Neural progenitor cell (in vitro differentiated cells): ENCODE measurements at regions not wholly inside any gene's neighbourhood (a gene's known extent, or its start where the extent isn't known, plus 50 kb on each side); places are given as distances from the start of the nearest gene placed in this dataset.

Experiments used
- DNase-seq: peaks from one replicate; pipeline ENCODE4 v3.0.0-alpha.2; 2016; ENCODE audit warnings: low spot score
- H2AFZ ChIP-seq: fragments of 200-600 bp; sonication (generic); replicated peaks from 2 replicates; pipeline ENCODE4 v1.6.1; 2016; ENCODE audit warnings: antibody characterized with exemption
- H3F3A ChIP-seq: fragments of 200-600 bp; sonication (generic); 2 replicates; pipeline ENCODE4 v1.6.1; 2016; ENCODE audit warnings: antibody characterized with exemption, low read depth
- H3K27ac ChIP-seq: fragments of 200-600 bp; sonication (generic); 2 replicates; pipeline ENCODE4 v1.5.1; 2016; ENCODE audit warnings: mild to moderate bottlenecking
- H3K27me3 ChIP-seq: fragments of 200-600 bp; sonication (generic); 2 replicates; pipeline ENCODE4 v1.6.1; 2016; ENCODE audit warnings: mild to moderate bottlenecking, moderate library complexity
- H3K36me3 ChIP-seq: fragments of 200-600 bp; sonication (generic); 2 replicates; pipeline ENCODE4 v1.5.1; 2016
- H3K4me1 ChIP-seq: fragments of 200-600 bp; sonication (generic); 2 replicates; pipeline ENCODE4 v1.6.1; 2016; ENCODE audit warnings: mixed run types
- H3K4me2 ChIP-seq: fragments of 200-600 bp; sonication (generic); 2 replicates; pipeline ENCODE4 v1.6.1; 2016
- H3K4me3 ChIP-seq: fragments of 200-600 bp; sonication (generic); 2 replicates; pipeline ENCODE4 v1.5.1; 2016
- H3K79me2 ChIP-seq: fragments of 200-600 bp; sonication (generic); 2 replicates; pipeline ENCODE4 v1.6.1; 2016; ENCODE audit warnings: low read depth
- H3K9ac ChIP-seq: fragments of 200-600 bp; sonication (generic); 2 replicates; pipeline ENCODE4 v1.6.1; 2016
- H3K9me3 ChIP-seq: fragments of 200-600 bp; sonication (generic); 2 replicates; pipeline ENCODE4 v1.5.1; 2016; ENCODE audit warnings: low read depth
- H4K20me1 ChIP-seq: fragments of 200-600 bp; sonication (generic); 2 replicates; pipeline ENCODE4 v1.6.1; 2016; ENCODE audit warnings: low read depth
- H3K27ac Mint-ChIP-seq: 3 replicates; pipeline ENCODE4 v1.8.0; 2021; ENCODE audit warnings: mixed read lengths
- H3K27me3 Mint-ChIP-seq: 2 replicates; pipeline ENCODE4 v1.8.0; 2022; ENCODE audit warnings: low read depth, mild to moderate bottlenecking, inconsistent platforms, moderate library complexity, mixed read lengths; ENCODE audit not compliant: insufficient read depth
- H3K36me3 Mint-ChIP-seq: 3 replicates; pipeline ENCODE4 v1.8.0; 2021; ENCODE audit warnings: mixed read lengths
- H3K4me1 Mint-ChIP-seq: 3 replicates; pipeline ENCODE4 v1.8.0; 2021; ENCODE audit warnings: mixed read lengths
- H3K4me3 Mint-ChIP-seq: 3 replicates; pipeline ENCODE4 v1.8.0; 2021; ENCODE audit warnings: mild to moderate bottlenecking, moderate library complexity, mixed read lengths
- H3K9me3 Mint-ChIP-seq: 3 replicates; pipeline ENCODE4 v1.8.0; 2020; ENCODE audit warnings: mixed read lengths
- EZH2 ChIP-seq: fragments of 200-600 bp; sonication (generic); IDR thresholded peaks from 2 replicates; pipeline ENCODE4 v1.6.1; 2017; ENCODE audit warnings: antibody characterized with exemption, mild to moderate bottlenecking, moderate library complexity
- EZH2phosphoT487 ChIP-seq: fragments of 200-600 bp; sonication (generic); IDR thresholded peaks from 2 replicates; pipeline ENCODE4 v1.6.1; 2017; ENCODE audit warnings: antibody characterized with exemption
- TF ChIP-seq, protein P1 (sequence below): fragments of 200-600 bp; sonication (generic); IDR thresholded peaks from 2 replicates; pipeline ENCODE4 v1.5.1; 2017; ENCODE audit warnings: antibody characterized with exemption, mild to moderate bottlenecking

DNA sequence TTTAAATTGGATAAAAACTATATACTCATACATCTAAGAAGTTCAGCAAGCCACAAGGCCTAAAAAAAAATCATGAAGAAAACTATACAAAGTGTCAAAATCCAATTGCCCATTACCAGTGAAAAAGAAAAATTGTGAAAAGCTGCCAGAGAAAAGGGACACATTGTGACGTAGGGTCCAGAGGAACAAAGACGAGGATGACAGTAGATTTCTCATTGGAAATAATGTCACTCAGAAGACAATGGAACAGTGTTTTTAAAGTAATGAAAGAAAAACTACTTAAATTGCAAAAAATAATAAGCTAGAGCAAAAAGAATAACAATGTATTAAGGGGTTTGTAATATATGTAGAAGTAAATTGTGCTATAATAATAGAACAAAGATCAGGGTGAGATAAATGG, 195.2 kb downstream of the EFNB2 start:
- Histone ChIP-seq H3K27me3 (no peaks in the 10 kb centered on the region), H3K79me2 (no peaks in the 10 kb centered on the region), H3K27ac (no peak overlapping the region), H3K9me3 (peaks cover 17% of the 10 kb centered on the region), H3K9ac (no peak overlapping the region), H3K4me1 (no peaks in the 10 kb centered on the region), H3F3A (no peaks in the 10 kb centered on the region), H3K4me3 (no peak overlapping the region), H4K20me1 (no peaks in the 10 kb centered on the region), H3K4me2 (no peak overlapping the region), H2AFZ (no peak overlapping the region), H3K36me3 (no peaks in the 10 kb centered on the region)
- Mint-ChIP-seq H3K36me3 (peaks cover 6% of the 10 kb centered on the region), H3K4me3 (no peak overlapping the region), H3K27ac (no peak overlapping the region), H3K27me3 (peaks cover 5% of the 10 kb centered on the region), H3K9me3 (peaks cover 44% of the 10 kb centered on the region), H3K4me1 (peaks cover 4% of the 10 kb centered on the region)
- TF ChIP-seq, protein P1, sequence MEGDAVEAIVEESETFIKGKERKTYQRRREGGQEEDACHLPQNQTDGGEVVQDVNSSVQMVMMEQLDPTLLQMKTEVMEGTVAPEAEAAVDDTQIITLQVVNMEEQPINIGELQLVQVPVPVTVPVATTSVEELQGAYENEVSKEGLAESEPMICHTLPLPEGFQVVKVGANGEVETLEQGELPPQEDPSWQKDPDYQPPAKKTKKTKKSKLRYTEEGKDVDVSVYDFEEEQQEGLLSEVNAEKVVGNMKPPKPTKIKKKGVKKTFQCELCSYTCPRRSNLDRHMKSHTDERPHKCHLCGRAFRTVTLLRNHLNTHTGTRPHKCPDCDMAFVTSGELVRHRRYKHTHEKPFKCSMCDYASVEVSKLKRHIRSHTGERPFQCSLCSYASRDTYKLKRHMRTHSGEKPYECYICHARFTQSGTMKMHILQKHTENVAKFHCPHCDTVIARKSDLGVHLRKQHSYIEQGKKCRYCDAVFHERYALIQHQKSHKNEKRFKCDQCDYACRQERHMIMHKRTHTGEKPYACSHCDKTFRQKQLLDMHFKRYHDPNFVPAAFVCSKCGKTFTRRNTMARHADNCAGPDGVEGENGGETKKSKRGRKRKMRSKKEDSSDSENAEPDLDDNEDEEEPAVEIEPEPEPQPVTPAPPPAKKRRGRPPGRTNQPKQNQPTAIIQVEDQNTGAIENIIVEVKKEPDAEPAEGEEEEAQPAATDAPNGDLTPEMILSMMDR = no peak
- TF ChIP-seq EZH2phosphoT487 (no peak), EZH2 (no peak)
- no peak for DNase-seq

DNA sequence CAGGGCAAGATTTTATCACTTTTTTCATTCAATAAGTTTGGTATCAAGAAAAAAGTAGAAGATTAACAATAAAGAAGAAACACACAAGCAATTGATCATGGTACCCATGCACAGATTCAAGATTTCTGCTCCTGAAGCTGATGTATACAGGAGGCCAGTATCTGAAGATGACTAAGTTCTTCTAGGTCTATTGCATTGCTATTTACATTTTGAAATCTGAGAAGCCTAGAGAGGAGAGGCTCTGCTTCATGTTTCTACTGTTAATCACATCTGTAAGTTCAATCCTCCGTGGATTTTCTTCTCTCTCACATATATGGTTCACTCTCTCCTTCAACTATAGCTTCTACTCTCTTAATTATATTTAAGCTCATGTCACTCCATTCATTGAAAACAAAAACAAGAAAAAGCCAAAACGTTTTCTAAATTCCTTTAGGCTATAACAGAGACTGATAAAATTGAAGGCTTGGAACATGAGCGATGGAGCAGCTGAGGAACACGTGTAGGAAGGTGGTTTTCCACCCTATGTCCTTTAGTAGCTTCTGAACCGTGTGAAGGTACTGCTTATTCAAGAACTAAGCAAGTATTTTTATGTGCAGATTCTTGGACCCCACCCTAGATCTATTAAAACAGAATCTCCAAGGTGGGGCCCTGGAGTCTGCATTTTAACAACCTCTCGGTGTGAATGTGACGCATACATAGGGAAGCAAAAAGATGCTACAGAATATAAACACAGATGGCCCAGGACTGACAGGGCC, 198.2 kb downstream of the EFNB2 start:
- H3K27me3 Mint-ChIP-seq = peaks cover 5% of the 10 kb centered on the region
- Histone ChIP-seq H3K27me3 (no peaks in the 10 kb centered on the region), H3F3A (no peaks in the 10 kb centered on the region), H4K20me1 (no peaks in the 10 kb centered on the region), H3K27ac (no peak overlapping the region), H3K9me3 (peaks cover 17% of the 10 kb centered on the region), H3K4me1 (no peaks in the 10 kb centered on the region), H3K4me3 (no peak overlapping the region), H2AFZ (no peak overlapping the region), H3K36me3 (no peaks in the 10 kb centered on the region), H3K79me2 (no peaks in the 10 kb centered on the region), H3K4me2 (no peak overlapping the region), H3K9ac (no peak overlapping the region)
- peaks cover 40% of the 10 kb centered on the region for H3K9me3 Mint-ChIP-seq
- peaks cover 11% of the 10 kb centered on the region for H3K4me1 Mint-ChIP-seq
- H3K4me3 Mint-ChIP-seq = no peak overlapping the region
- no peak for DNase-seq
- H3K27ac Mint-ChIP-seq = no peak overlapping the region
- peaks cover 6% of the 10 kb centered on the region for H3K36me3 Mint-ChIP-seq
- TF ChIP-seq EZH2 = no peak

DNA sequence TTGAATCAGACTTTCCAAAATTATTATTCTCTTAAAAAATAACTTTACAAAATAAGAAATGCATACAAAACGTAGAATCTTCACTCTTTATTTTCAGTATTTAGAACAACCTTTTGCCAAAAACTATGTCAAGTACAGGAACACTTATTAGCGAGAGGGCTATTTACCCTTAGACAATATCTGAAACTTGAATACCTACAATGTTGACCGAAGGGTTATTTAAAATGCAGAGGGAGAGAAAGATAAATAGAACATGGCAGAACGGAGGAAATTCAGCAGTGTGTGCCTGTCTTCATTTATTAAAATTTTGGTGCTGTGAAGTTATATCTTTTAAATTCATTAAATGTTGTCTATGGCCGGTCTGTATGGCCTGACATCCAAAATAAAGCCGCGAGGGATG, 198.8 kb downstream of the EFNB2 start:
- H3K4me1 ChIP-seq = no peaks in the 10 kb centered on the region
- H3K4me3 Mint-ChIP-seq = no peak overlapping the region
- no peaks in the 10 kb centered on the region for H3K36me3 ChIP-seq
- H3K9me3 Mint-ChIP-seq = peaks cover 39% of the 10 kb centered on the region
- no peaks in the 10 kb centered on the region for H4K20me1 ChIP-seq
- H3K4me3 ChIP-seq = no peak overlapping the region
- H3K27ac ChIP-seq = no peak overlapping the region
- no peak for TF ChIP-seq EZH2
- TF ChIP-seq, protein P1 = no peak
- TF ChIP-seq EZH2phosphoT487 = no peak
- H3K9ac ChIP-seq = no peak overlapping the region
- peaks cover 17% of the 10 kb centered on the region for H3K9me3 ChIP-seq
- peaks cover 11% of the 10 kb centered on the region for H3K4me1 Mint-ChIP-seq
- no peak for DNase-seq
- H3K36me3 Mint-ChIP-seq = peaks cover 6% of the 10 kb centered on the region
- no peaks in the 10 kb centered on the region for H3F3A ChIP-seq
- no peaks in the 10 kb centered on the region for H3K27me3 ChIP-seq
- H3K27ac Mint-ChIP-seq = no peak overlapping the region
- H3K27me3 Mint-ChIP-seq = peaks cover 5% of the 10 kb centered on the region
- no peak overlapping the region for H2AFZ ChIP-seq
- no peaks in the 10 kb centered on the region for H3K79me2 ChIP-seq
- no peak overlapping the region for H3K4me2 ChIP-seq

DNA sequence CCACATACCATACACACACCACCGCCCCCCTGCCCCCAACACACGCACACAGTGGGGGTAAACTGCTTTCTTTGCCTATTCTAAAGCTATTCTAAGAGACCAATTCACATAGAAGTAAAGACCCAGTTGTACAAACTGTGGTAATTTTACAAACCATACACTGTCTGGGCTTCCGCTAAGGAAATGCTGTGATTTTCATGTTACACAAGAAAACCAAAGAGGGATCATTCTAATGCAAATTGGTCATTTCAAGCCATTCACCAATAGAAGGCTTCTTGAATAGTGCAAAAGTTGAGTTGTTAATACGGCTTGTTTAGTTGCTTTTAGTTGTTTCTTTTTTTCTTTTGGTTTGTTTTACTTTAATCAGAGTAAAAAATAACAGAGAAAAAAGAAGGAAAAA, 202.8 kb downstream of the EFNB2 start:
- H3K4me2 ChIP-seq = no peak overlapping the region
- no peak overlapping the region for H3K27ac Mint-ChIP-seq

More for the DNA sequence above, 202.8 kb downstream of the EFNB2 start:
- no peak overlapping the region for H3K4me3 ChIP-seq
- no peaks in the 10 kb centered on the region for H3K79me2 ChIP-seq
- no peaks in the 10 kb centered on the region for H4K20me1 ChIP-seq
- H3K36me3 ChIP-seq = no peaks in the 10 kb centered on the region
- Mint-ChIP-seq H3K4me1 (peaks cover 10% of the 10 kb centered on the region), H3K4me3 (no peak overlapping the region), H3K27me3 (peaks cover 6% of the 10 kb centered on the region), H3K9me3 (peaks cover 12% of the 10 kb centered on the region), H3K36me3 (no peaks in the 10 kb centered on the region)
- H2AFZ ChIP-seq = peak overlapping the region; percentile 7
- DNase-seq = no peak
- no peaks in the 10 kb centered on the region for H3K27me3 ChIP-seq
- H3F3A ChIP-seq = no peaks in the 10 kb centered on the region
- H3K9me3 ChIP-seq = no peaks in the 10 kb centered on the region
- H3K27ac ChIP-seq = no peak overlapping the region
- no peak overlapping the region for H3K9ac ChIP-seq
- H3K4me1 ChIP-seq = no peaks in the 10 kb centered on the region
- TF ChIP-seq, protein P1 = no peak
- TF ChIP-seq EZH2 = no peak
- TF ChIP-seq EZH2phosphoT487 = no peak
